ENCODE measurements at regions not wholly inside any gene's neighbourhood (a gene's known extent, or its start where the extent isn't known, plus 50 kb on each side); places are given as distances from the start of the nearest gene placed in this dataset.
"Not testable (repeated sequence)": the region's sequence is repeated elsewhere in the genome, so short reads cannot be mapped to it uniquely, and the experiment has no call there.

- no peak for DNase-seq
Measured at GRCh38 chr15:77877869-77878577, 199.5 kb downstream of the TBC1D2B start.

- DNase-seq: not testable (repeated sequence)
Measured at GRCh38 chr15:77876107-77876820, 201.2 kb downstream of the TBC1D2B start.

- DNase-seq: peak; percentile 45
Measured at GRCh38 chr15:77875066-77875721, 202.3 kb downstream of the TBC1D2B start.

GRCh38 chr15:77874063-77874462 is 203.4 kb downstream of the TBC1D2B start:
- no peak for DNase-seq

- DNase-seq: not testable (repeated sequence)
Measured at GRCh38 chr15:77872521-77873425, 204.7 kb downstream of the TBC1D2B start.

- DNase-seq: no peak
Measured at GRCh38 chr15:77871852-77872371, 205.6 kb downstream of the TBC1D2B start.

GRCh38 chr15:77870195-77871065 is 207.1 kb downstream of the TBC1D2B start:
- peak; percentile 68 for DNase-seq

- peak; percentile 60 for DNase-seq
Measured at GRCh38 chr15:77869021-77869895, 208.3 kb downstream of the TBC1D2B start.

GRCh38 chr15:77868048-77868629 is 209.4 kb downstream of the TBC1D2B start:
- not testable (repeated sequence) for DNase-seq

GRCh38 chr15:77867266-77868047 is 210.1 kb downstream of the TBC1D2B start:
- DNase-seq: no peak

GRCh38 chr15:77866596-77867125 is 210.8 kb downstream of the TBC1D2B start:
- DNase-seq: no peak

- DNase-seq: no peak
Measured at GRCh38 chr15:77866186-77866585, 211.3 kb downstream of the TBC1D2B start.

GRCh38 chr15:77865701-77866100 is 211.8 kb downstream of the TBC1D2B start:
- no peak for DNase-seq

GRCh38 chr15:77865106-77865610 is 212.4 kb downstream of the TBC1D2B start:
- DNase-seq: no peak

- peak; percentile 36 for DNase-seq
Measured at GRCh38 chr15:77864211-77865105, 213.1 kb downstream of the TBC1D2B start.

- no peak for DNase-seq
Measured at GRCh38 chr15:77863491-77864105, 213.9 kb downstream of the TBC1D2B start.
